C4-2B (cell line): ENCODE measurements at regions not wholly inside any gene's neighbourhood (a gene's known extent, or its start where the extent isn't known, plus 50 kb on each side); places are given as distances from the start of the nearest gene placed in this dataset.

ENCODE experiments used
- CTCF ChIP-seq: fragments of 450-650 bp; conservative IDR thresholded peaks from 2 replicates; pipeline ENCODE4 v1.5.1; 2017; ENCODE audit warnings: mild to moderate bottlenecking
- ZFX ChIP-seq: fragments of 450-650 bp; IDR thresholded peaks from 2 replicates; pipeline ENCODE4 v1.6.1; 2017

GRCh38 chr1:98086796-98087441 lies 166.1 kb upstream of the DPYD start:
- TF ChIP-seq CTCF: no peak
- no peak for TF ChIP-seq ZFX
